DND-41 (cell line): ENCODE measurements at regions not wholly inside any gene's neighbourhood (a gene's known extent, or its start where the extent isn't known, plus 50 kb on each side); places are given as distances from the start of the nearest gene placed in this dataset.

Source experiments
- CTCF ChIP-seq: IDR thresholded peaks from 2 replicates; pipeline ENCODE4 v1.5.1; 2012; ENCODE audit warnings: borderline replicate concordance, low read length, moderate library complexity, mild to moderate bottlenecking; ENCODE audit not compliant: poor library complexity, severe bottlenecking; ENCODE audit errors: extremely low read depth
- EZH2 ChIP-seq: IDR thresholded peaks from 3 replicates; pipeline ENCODE4 v1.6.1; 2012; ENCODE audit warnings: borderline replicate concordance, low read depth, mild to moderate bottlenecking, moderate library complexity, low read length, inconsistent platforms; ENCODE audit not compliant: severe bottlenecking

- no peak for TF ChIP-seq EZH2
- TF ChIP-seq CTCF: no peak
Observed at GRCh38 chr13:40109351-40109844, 453.9 kb downstream of the COG6 start.
